Parathyroid adenoma (tissue), 2 donors: ENCODE measurements at regions not wholly inside any gene's neighbourhood (a gene's known extent, or its start where the extent isn't known, plus 50 kb on each side); places are given as distances from the start of the nearest gene placed in this dataset.
"Not testable (repeated sequence)": the region's sequence is repeated elsewhere in the genome, so short reads cannot be mapped to it uniquely, and the experiment has no call there.

Source experiments
- H2AFZ ChIP-seq: fragments of 300-600 bp; sonication (generic); one replicate; pipeline ENCODE4 v1.7.0; 2017; ENCODE audit warnings: antibody characterized with exemption, mild to moderate bottlenecking
- H3K27ac ChIP-seq: fragments of 300-600 bp; sonication (generic); one replicate; pipeline ENCODE4 v1.7.0; 2017
- H3K27me3 ChIP-seq: fragments of 300-600 bp; sonication (generic); one replicate; pipeline ENCODE4 v1.7.0; 2017; ENCODE audit warnings: low read length; ENCODE audit not compliant: control insufficient read depth, insufficient read depth
- H3K36me3 ChIP-seq: fragments of 300-600 bp; sonication (generic); one replicate; pipeline ENCODE4 v1.7.0; 2017; ENCODE audit warnings: low read length; ENCODE audit not compliant: control insufficient read depth, insufficient read depth
- H3K4me1 ChIP-seq: fragments of 300-600 bp; sonication (generic); one replicate; pipeline ENCODE4 v1.7.0; 2017; ENCODE audit warnings: control low read depth
- H3K4me2 ChIP-seq: fragments of 300-600 bp; sonication (generic); one replicate; pipeline ENCODE4 v1.7.0; 2017; ENCODE audit warnings: low read length
- H3K4me3 ChIP-seq: fragments of 300-600 bp; sonication (generic); one replicate; pipeline ENCODE4 v1.7.0; 2017; ENCODE audit warnings: low read depth, low read length
- H3K79me2 ChIP-seq: fragments of 300-600 bp; sonication (generic); one replicate; pipeline ENCODE4 v1.7.0; 2017; ENCODE audit warnings: control low read depth
- H3K9ac ChIP-seq: fragments of 300-600 bp; sonication (generic); one replicate; pipeline ENCODE4 v1.7.0; 2017; ENCODE audit warnings: mild to moderate bottlenecking
- H3K9me3 ChIP-seq: fragments of 300-600 bp; sonication (generic); one replicate; pipeline ENCODE4 v1.7.0; 2017; ENCODE audit warnings: low read length; ENCODE audit not compliant: control insufficient read depth
- TF ChIP-seq, protein P1 (sequence below): fragments of 300-600 bp; sonication (generic); IDR thresholded peaks from one replicate; pipeline ENCODE4 v1.7.0; 2017; ENCODE audit warnings: antibody characterized with exemption, mild to moderate bottlenecking
- donor health status: primary hyperparathyroidism.

DNA sequence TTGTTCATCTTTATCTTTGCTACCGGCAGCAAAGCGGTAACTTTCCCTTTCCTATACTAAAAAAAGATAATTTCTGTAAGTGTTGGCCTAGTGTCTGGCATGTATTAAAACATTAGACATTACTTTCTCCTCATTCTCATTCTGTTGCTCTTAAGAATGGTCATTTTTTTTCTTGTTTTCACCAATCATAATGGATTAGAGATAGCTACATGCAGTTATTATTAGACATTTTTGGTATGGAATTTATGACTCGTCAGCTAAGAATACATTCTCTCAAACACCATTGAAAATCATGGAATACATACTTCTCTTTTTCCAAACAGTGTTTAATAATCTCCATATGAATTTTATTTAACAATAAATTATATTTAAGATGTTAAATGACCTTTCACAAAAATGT, 1154.6 kb downstream of the BRINP3 start:
- Histone ChIP-seq H3K9ac (no peak overlapping the region), H3K27me3 (no peaks in the 10 kb centered on the region), H3K4me2 (no peak overlapping the region), H2AFZ (no peak overlapping the region), H3K4me3 (no peak overlapping the region), H3K36me3 (no peaks in the 10 kb centered on the region), H3K4me1 (no peaks in the 10 kb centered on the region), H3K27ac (no peak overlapping the region), H3K79me2 (no peaks in the 10 kb centered on the region), H3K9me3 (no peaks in the 10 kb centered on the region)
- TF ChIP-seq, protein P1, sequence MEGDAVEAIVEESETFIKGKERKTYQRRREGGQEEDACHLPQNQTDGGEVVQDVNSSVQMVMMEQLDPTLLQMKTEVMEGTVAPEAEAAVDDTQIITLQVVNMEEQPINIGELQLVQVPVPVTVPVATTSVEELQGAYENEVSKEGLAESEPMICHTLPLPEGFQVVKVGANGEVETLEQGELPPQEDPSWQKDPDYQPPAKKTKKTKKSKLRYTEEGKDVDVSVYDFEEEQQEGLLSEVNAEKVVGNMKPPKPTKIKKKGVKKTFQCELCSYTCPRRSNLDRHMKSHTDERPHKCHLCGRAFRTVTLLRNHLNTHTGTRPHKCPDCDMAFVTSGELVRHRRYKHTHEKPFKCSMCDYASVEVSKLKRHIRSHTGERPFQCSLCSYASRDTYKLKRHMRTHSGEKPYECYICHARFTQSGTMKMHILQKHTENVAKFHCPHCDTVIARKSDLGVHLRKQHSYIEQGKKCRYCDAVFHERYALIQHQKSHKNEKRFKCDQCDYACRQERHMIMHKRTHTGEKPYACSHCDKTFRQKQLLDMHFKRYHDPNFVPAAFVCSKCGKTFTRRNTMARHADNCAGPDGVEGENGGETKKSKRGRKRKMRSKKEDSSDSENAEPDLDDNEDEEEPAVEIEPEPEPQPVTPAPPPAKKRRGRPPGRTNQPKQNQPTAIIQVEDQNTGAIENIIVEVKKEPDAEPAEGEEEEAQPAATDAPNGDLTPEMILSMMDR, result no peak

DNA sequence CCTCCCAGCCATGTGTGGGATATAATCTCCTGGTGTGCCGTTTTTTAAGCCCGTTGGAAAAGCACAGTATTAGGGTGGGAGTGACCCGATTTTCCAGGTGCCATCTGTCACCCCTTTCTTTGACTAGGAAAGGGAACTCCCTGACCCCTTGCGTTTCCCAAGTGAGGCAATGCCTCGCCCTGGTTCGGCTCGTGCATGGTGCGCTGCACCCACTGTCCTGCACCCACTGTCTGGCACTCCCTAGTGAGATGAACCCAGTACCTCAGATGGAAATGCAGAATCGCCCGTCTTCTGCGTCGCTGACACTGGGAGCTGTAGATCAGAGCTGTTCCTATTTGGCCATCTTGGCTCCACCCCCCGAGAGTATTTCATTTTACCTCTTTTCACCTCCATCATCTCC, 1146.6 kb downstream of the BRINP3 start:
- H3K27ac ChIP-seq, H3K36me3 ChIP-seq, H3K79me2 ChIP-seq, H3K4me1 ChIP-seq, H2AFZ ChIP-seq, H3K4me3 ChIP-seq, H3K27me3 ChIP-seq, H3K9me3 ChIP-seq, H3K4me2 ChIP-seq, H3K9ac ChIP-seq: not testable (repeated sequence)

DNA sequence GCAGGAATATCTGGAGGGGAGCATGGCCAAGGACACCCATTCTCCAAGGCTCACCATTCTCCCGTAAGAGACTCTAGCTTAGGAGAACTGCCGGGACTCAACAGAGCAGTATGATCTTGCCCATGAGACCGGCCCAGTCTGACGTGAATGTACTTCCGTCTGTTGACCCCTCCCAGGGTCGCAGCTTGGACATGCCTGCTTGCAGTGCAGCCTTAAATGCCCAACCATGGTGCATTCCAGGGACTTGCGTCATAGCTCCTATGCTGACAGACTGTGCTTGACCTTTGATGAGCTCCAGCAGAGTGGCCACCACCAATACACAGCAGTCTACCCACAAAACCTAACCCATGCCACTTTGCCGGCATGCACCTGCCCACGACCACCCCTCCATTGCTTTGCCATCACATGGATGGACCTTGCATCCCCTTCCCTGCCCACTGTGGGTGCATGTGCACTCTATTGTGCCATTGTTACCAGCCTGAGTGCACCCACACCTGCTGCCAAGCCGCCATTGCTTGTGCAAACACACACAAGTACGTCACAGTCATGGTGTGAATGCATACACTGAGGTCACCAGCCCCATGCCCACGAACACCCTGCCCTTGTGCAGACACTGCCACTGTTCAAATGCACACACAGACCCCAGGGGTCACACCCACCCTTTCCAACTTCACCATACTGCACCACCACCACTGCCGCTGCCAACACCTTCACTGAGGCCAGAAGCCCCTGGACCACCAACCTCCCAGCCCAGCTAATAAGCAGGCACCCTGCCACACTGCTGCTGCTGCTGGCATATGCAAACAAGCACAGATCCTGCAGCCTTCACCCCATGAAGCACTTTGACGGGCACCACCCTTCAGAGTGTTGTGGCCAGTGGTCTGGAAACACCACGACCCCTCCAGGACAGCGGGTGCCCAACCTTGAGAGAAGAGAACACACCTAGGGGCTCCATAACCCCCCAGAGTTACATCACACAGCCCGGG, 1141.3 kb downstream of the BRINP3 start:
- H3K27ac ChIP-seq, result no peak overlapping the region
- TF ChIP-seq, protein P1, result no peak
- no peak overlapping the region for H3K4me3 ChIP-seq
- H3K27me3 ChIP-seq, result no peaks in the 10 kb centered on the region
- no peak overlapping the region for H3K9ac ChIP-seq
- H2AFZ ChIP-seq, result no peak overlapping the region
- no peaks in the 10 kb centered on the region for H3K79me2 ChIP-seq
- no peaks in the 10 kb centered on the region for H3K4me1 ChIP-seq
- no peaks in the 10 kb centered on the region for H3K36me3 ChIP-seq
- H3K9me3 ChIP-seq, result no peaks in the 10 kb centered on the region
- H3K4me2 ChIP-seq, result no peak overlapping the region

DNA sequence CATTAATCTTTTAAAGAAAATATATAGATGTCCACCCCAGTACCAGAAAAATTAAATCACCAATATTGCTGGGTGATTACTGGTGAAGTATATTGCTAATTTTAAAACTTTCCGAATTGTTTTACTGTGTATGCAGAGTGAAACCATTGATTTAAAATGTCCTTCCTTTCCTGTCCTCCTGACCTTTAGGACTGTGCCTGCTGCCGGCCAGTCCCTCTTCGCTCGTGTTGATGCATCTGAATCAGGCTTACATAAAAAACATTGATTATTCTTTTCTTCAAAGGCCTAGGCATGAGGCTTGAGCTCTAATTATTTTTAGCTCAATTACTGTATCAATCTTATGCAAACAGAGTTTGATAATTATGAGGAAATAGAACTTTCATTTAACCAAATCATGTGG, 1128.1 kb downstream of the BRINP3 start:
- Histone ChIP-seq H3K27ac (no peak overlapping the region), H3K9me3 (no peaks in the 10 kb centered on the region)

DNA sequence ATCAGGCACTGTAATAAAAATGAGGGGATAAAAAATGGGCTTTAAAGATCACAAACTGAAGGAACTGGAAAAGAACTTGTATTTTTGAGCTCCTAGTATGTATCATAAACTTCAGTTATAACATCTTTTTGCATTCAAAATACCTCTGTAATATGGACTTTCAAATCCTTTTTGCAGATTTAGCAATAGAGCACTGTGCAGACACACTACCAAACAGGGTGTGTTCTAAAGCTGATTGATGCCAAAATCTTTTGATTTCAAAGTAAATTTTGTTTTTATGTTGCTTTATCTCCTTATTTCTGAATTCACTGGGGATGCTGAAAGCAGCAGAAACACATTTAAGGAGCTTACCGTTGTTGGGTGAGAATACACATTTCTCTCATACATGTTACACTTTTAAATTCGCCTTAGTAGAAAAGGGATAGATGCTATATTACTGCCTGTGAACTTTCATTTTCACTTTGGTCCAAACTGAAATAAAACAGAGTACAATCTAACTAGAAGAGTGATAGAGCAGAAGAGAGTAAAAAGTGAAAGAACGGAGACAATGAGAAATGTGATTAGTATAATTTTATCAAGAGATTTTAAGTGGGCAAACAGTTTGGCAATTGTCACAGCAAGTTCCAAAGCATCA, 1126.6 kb downstream of the BRINP3 start:
- Histone ChIP-seq H3K9ac (no peak overlapping the region), H3K27me3 (no peaks in the 10 kb centered on the region), H3K4me2 (no peak overlapping the region), H3K36me3 (no peaks in the 10 kb centered on the region), H3K79me2 (no peaks in the 10 kb centered on the region), H3K27ac (no peak overlapping the region), H3K9me3 (no peaks in the 10 kb centered on the region), H3K4me1 (no peaks in the 10 kb centered on the region), H3K4me3 (no peak overlapping the region), H2AFZ (no peak overlapping the region)
- TF ChIP-seq, protein P1, result no peak

More for the DNA sequence above, 1128.1 kb downstream of the BRINP3 start:
- no peaks in the 10 kb centered on the region for H3K4me1 ChIP-seq
- H2AFZ ChIP-seq, result no peak overlapping the region
- H3K4me3 ChIP-seq, result no peak overlapping the region
- no peak overlapping the region for H3K4me2 ChIP-seq
- no peaks in the 10 kb centered on the region for H3K36me3 ChIP-seq
- no peak overlapping the region for H3K9ac ChIP-seq
- H3K79me2 ChIP-seq, result no peaks in the 10 kb centered on the region
- TF ChIP-seq, protein P1, result no peak
- no peaks in the 10 kb centered on the region for H3K27me3 ChIP-seq
